HAP-1 (cell line): ENCODE measurements at regions not wholly inside any gene's neighbourhood (a gene's known extent, or its start where the extent isn't known, plus 50 kb on each side); places are given as distances from the start of the nearest gene placed in this dataset.

Source experiments
- DNase-seq, 2 experiments: peaks; one replicate each; pipeline ENCODE4 v3.0.0-alpha.2; 2016 to 2020; ENCODE audit warnings: low spot score in 2 of 2
- H3K27me3 ChIP-seq: fragments of 250-450 bp; sonication (Bioruptor Pico); 2 replicates; pipeline ENCODE4 v1.5.1; 2020; ENCODE audit warnings: low read depth, mild to moderate bottlenecking, moderate library complexity
- H3K36me3 ChIP-seq: fragments of 250-450 bp; sonication (Bioruptor Pico); replicated peaks from 2 replicates; pipeline ENCODE4 v1.5.1; 2020; ENCODE audit warnings: mild to moderate bottlenecking
- H3K4me1 ChIP-seq: fragments of 250-450 bp; sonication (Bioruptor Pico); 2 replicates; pipeline ENCODE4 v1.5.1; 2020; ENCODE audit warnings: mild to moderate bottlenecking
- H3K4me3 ChIP-seq: fragments of 250-450 bp; sonication (Bioruptor Pico); 2 replicates; pipeline ENCODE4 v1.5.1; 2020; ENCODE audit warnings: mild to moderate bottlenecking, moderate library complexity
- H3K9me3 ChIP-seq: fragments of 250-450 bp; sonication (Bioruptor Pico); 2 replicates; pipeline ENCODE4 v1.5.1; 2020; ENCODE audit warnings: mild to moderate bottlenecking, moderate library complexity
- in situ Hi-C: fragments of 300-500 bp; cut with MboI; formaldehyde crosslinking; loops from 3 replicates; pipeline ENCODE4 v1.14.3; 2020; ENCODE audit warnings: low sequenced_read_pairs, inconsistent platforms, mixed read lengths

DNA sequence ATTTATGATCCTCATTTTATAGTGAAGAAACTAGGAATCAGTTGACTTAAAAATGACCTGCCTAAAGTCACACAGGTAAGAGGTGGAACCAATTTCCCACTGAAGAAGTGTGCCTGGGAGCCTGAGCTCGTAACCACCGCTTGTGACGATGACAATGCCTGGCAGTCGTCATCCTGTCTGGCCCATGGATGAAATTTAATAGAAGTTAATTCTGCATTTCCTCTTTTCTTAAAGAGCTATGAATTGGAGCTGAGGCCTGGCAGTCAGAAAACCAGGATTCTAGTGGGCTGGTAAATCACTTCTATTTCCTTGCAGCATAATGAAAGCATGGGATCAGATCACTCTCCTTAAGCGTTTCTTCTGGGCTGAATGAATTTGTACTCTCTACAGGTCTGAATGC, 200.0 kb upstream of the SGK1 start:
- DNase-seq, result no peak
- Histone ChIP-seq H3K4me1 (peaks cover 6% of the 10 kb centered on the region; the same call in 1 of the 2 replicates), H3K36me3 (no peaks in the 10 kb centered on the region), H3K9me3 (no peaks in the 10 kb centered on the region), H3K4me3 (no peak overlapping the region), H3K27me3 (no peaks in the 10 kb centered on the region)
- in situ Hi-C loops, result no loop called here

DNA sequence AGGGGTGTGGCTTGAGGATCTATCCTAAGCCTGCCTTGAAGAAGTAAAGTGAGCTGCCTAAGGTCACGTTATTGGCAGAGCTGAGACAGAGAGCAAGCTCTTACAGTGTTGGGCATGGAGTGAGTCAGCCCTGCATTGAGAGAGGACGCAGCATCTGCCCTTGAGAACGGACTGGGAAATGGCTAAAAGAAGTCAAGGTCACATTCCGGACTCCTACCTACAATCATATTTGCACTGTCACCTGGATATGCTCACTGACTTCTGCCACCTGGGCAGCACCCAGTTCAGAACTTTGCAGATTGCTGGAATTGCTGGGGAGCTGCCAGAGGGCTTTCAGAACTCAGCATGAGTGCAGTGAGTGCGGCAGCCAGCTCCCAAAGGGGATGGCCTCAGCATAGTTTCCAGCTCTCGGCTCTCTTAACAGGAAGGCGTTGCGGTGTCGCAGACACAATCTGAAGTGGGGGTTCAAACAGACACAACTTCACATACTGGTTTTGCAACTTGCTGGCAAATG, 199.3 kb upstream of the SGK1 start:
- H3K36me3 ChIP-seq, result no peaks in the 10 kb centered on the region
- no peaks in the 10 kb centered on the region for H3K27me3 ChIP-seq
- no peaks in the 10 kb centered on the region for H3K9me3 ChIP-seq
- in situ Hi-C loops, result no loop called here
- no peak overlapping the region for H3K4me3 ChIP-seq
- no peak for DNase-seq
- peaks cover 6% of the 10 kb centered on the region; the same call in 1 of the 2 replicates for H3K4me1 ChIP-seq

GRCh38 chr6:134516582-134516981, 198.7 kb upstream of the SGK1 start:
- Histone ChIP-seq H3K4me3 (no peak overlapping the region), H3K27me3 (no peaks in the 10 kb centered on the region), H3K36me3 (no peaks in the 10 kb centered on the region), H3K9me3 (no peaks in the 10 kb centered on the region), H3K4me1 (peaks cover 6% of the 10 kb centered on the region; the same call in 1 of the 2 replicates)
- DNase-seq, result no peak
- in situ Hi-C loops, result no loop called here

DNA sequence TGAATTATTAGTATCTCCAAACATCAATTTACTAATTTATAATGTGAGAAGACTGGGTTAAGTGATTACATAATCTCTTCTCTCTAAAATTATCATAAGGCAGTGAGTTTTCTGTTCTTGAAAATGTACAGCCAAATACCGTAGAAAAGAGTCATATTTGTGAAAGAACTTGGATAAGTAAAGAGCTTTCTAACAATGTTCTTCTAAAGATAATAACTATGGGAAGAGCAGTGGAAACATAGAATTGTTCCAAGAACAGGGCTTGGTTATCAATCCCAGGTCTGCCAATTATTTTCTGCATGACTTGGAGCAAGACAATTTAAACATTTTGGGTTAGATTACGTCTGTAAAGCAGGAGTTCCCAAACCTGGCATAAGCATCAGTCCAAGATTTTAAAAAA, 198.1 kb upstream of the SGK1 start:
- in situ Hi-C loops, result no loop called here
- H3K36me3 ChIP-seq, result no peaks in the 10 kb centered on the region

DNA sequence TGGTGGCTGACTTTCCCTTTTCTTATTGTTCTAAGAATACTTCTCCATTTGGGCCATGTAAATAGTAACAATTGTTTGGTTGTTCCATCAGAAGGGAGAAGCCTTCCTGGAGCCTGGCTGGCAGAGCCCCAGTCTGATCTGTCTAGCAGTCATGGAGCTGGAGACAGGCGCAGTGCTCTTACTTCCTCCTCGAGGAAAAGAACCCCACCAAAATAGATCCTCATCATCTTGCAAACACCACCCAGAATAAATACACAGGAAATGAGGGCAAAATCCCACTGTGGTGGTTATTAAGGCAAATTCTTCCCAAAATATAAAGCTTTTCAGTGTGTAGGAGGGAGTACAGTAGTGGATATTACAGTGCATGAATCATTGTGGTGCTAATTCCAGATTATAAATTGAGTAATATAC, 195.1 kb upstream of the SGK1 start:
- Histone ChIP-seq H3K9me3 (no peaks in the 10 kb centered on the region), H3K4me3 (no peak overlapping the region), H3K27me3 (no peaks in the 10 kb centered on the region), H3K36me3 (no peaks in the 10 kb centered on the region), H3K4me1 (no peaks in the 10 kb centered on the region)
- no peak for DNase-seq
- in situ Hi-C loops, result no loop called here

More for the DNA sequence above, 198.1 kb upstream of the SGK1 start:
- Histone ChIP-seq H3K4me3 (no peak overlapping the region), H3K4me1 (peaks cover 6% of the 10 kb centered on the region; the same call in 1 of the 2 replicates), H3K9me3 (no peaks in the 10 kb centered on the region), H3K27me3 (no peaks in the 10 kb centered on the region)
- no peak for DNase-seq

DNA sequence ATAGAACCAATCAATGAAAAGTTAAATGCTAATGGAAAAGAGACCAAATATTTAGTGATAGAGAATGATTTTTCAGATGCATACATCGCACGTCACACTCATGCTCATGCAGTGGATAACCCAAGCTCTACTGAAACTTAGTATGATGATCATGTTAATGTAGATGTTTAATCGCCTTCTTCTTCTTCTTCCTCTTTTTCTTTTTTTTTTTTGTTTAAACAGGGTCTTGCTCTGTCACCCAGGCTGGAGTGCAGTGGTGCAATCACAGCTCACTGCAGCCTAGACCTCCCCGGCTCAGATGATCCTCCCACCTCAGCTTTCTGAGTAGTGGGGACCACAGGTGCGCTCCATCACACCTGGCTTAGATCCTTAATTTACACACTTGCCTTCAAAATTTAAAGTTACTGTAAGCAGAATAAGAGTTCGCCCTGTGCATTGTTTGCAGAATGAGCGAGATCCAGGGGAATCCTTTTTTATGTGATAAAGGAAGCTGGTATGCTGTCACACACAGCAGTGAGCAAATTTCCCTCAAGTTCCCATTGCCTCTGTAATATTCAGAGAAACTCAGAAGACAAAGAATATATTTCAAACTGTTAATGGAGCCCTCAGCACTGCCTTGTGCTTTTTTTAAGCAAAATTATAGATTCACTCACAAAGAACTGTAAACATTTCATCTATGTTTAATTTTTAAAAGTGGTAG, 194.2 kb upstream of the SGK1 start:
- no peaks in the 10 kb centered on the region for H3K9me3 ChIP-seq
- H3K4me1 ChIP-seq, result no peaks in the 10 kb centered on the region
- H3K36me3 ChIP-seq, result no peaks in the 10 kb centered on the region
- in situ Hi-C loops, result no loop called here
- no peaks in the 10 kb centered on the region for H3K27me3 ChIP-seq
- H3K4me3 ChIP-seq, result no peak overlapping the region
- no peak for DNase-seq

DNA sequence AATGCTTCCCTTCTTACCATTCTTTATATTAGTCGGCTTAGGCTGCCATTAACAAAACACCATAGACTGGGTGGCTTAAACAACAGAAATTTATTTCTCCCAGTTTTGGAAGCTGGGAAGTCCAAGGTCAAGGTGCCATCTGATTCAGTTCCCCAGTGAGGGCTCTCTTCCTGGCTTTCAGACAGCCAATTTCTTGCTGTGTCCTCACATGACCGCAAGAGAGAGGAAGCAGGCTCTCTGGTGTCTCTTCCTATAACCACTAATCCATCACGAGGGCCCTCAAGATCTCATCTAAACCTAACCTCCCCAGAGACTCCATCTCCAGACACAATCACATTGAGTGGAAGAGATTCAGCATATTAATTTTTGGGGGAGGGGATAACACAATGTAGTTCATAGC, 193.0 kb upstream of the SGK1 start:
- no peak overlapping the region for H3K4me3 ChIP-seq
- in situ Hi-C loops, result no loop called here
- DNase-seq, result no peak
- no peaks in the 10 kb centered on the region for H3K36me3 ChIP-seq
- H3K9me3 ChIP-seq, result no peaks in the 10 kb centered on the region
- no peaks in the 10 kb centered on the region for H3K4me1 ChIP-seq
- no peaks in the 10 kb centered on the region for H3K27me3 ChIP-seq

GRCh38 chr6:134510142-134510541, 192.2 kb upstream of the SGK1 start:
- in situ Hi-C loops, result no loop called here
- H3K9me3 ChIP-seq, result no peaks in the 10 kb centered on the region
- H3K4me3 ChIP-seq, result no peak overlapping the region
- H3K27me3 ChIP-seq, result no peaks in the 10 kb centered on the region
- no peaks in the 10 kb centered on the region for H3K4me1 ChIP-seq
- no peak for DNase-seq
- H3K36me3 ChIP-seq, result no peaks in the 10 kb centered on the region

DNA sequence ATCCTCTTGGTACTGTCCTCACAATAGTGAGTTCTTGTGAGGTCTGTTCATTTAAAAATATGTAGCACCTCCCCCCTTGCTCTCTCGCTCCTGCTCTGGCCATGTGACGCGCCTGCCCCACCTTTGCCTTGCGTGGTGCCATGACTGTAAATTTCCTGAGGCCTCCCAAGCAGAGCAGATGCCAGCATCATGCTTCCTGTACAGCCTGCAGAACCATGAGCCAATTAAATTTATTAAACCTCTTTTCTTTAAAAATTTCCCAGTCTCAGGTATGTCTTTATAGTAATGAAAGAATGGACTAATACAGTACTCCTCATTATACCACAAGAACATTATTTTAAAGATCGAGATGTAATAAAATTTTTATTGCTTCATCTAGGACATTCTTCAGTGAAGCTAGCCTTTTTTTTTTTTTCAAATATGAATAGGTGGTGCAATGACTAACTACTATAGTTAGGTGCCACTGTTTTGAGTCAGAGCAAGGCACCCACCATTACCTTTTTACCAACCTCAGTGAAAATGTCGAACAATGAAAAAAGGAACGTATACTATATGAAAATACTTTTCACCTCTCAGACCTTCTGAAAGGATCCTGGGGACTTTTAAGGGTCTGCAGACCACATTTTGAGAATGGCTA, 191.1 kb upstream of the SGK1 start:
- Histone ChIP-seq H3K36me3 (no peaks in the 10 kb centered on the region), H3K4me3 (no peak overlapping the region), H3K27me3 (no peaks in the 10 kb centered on the region), H3K9me3 (no peaks in the 10 kb centered on the region), H3K4me1 (no peaks in the 10 kb centered on the region)
- no peak for DNase-seq
- in situ Hi-C loops, result no loop called here

- in situ Hi-C loops, result no loop called here
- no peaks in the 10 kb centered on the region for H3K4me1 ChIP-seq
- no peak for DNase-seq
Observed at GRCh38 chr6:134506162-134506561, 188.2 kb upstream of the SGK1 start.

GRCh38 chr6:134503585-134504281, 185.8 kb upstream of the SGK1 start:
- no peaks in the 10 kb centered on the region for H3K4me1 ChIP-seq
- H3K4me3 ChIP-seq, result no peak overlapping the region
- H3K27me3 ChIP-seq, result 0 out of 2 replicates have a peak, but pooled peaks cover 2% of the 10 kb centered on the region
- no peak for DNase-seq
- no peaks in the 10 kb centered on the region for H3K9me3 ChIP-seq
- in situ Hi-C loops, result no loop called here
- no peaks in the 10 kb centered on the region for H3K36me3 ChIP-seq

More at GRCh38 chr6:134506162-134506561, 188.2 kb upstream of the SGK1 start:
- Histone ChIP-seq H3K9me3 (no peaks in the 10 kb centered on the region), H3K4me3 (no peak overlapping the region), H3K27me3 (no peaks in the 10 kb centered on the region), H3K36me3 (no peaks in the 10 kb centered on the region)

- Histone ChIP-seq H3K4me3 (no peak overlapping the region), H3K27me3 (0 out of 2 replicates have a peak, but pooled peaks cover 2% of the 10 kb centered on the region), H3K4me1 (no peaks in the 10 kb centered on the region), H3K9me3 (no peaks in the 10 kb centered on the region), H3K36me3 (no peaks in the 10 kb centered on the region)
- in situ Hi-C loops, result no loop called here
- DNase-seq, result no peak
Observed at GRCh38 chr6:134502614-134503549, 185.0 kb upstream of the SGK1 start.

GRCh38 chr6:134495890-134496248, 178.0 kb upstream of the SGK1 start:
- DNase-seq, result no peak
- H3K4me1 ChIP-seq, result no peaks in the 10 kb centered on the region
- in situ Hi-C loops, result no loop called here
- no peak overlapping the region for H3K4me3 ChIP-seq
- H3K36me3 ChIP-seq, result no peaks in the 10 kb centered on the region
- no peaks in the 10 kb centered on the region for H3K9me3 ChIP-seq
- H3K27me3 ChIP-seq, result 0 out of 2 replicates have a peak, but pooled peaks cover 2% of the 10 kb centered on the region
